Body of pancreas (tissue), 4 donors: ENCODE measurements at regions not wholly inside any gene's neighbourhood (a gene's known extent, or its start where the extent isn't known, plus 50 kb on each side); places are given as distances from the start of the nearest gene placed in this dataset.

Experiments used
- ATAC-seq: fragments of 150-250 bp; one replicate; pipeline ENCODE4 v1.9.1; 2016
- DNase-seq, 4 donors: peaks; one replicate each; pipeline ENCODE4 v3.0.0-alpha.2; 2019
- H3K27ac ChIP-seq, 4 donors: fragments of 200-600 bp; sonication (generic); 1 replicate in 3 of 4; 2 replicates in 1 of 4; pipeline versions ENCODE4 v1.5.1 to v1.6.1; 2016 to 2019; ENCODE audit warnings: mild to moderate bottlenecking in 1 of 4, mixed read lengths in 1 of 4, moderate library complexity in 1 of 4
- H3K27me3 ChIP-seq, 2 donors: fragments of 200-600 bp; sonication (generic); one replicate each; pipeline ENCODE4 v1.6.0; 2016; ENCODE audit warnings: mild to moderate bottlenecking in 1 of 2
- H3K36me3 ChIP-seq, 2 donors: fragments of 200-600 bp; sonication (generic); replicated peaks in 1 of 2; 2 replicates each; pipeline ENCODE4 v1.5.1; 2016; ENCODE audit warnings: low read depth in 2 of 2; ENCODE audit not compliant: insufficient read depth in 1 of 2
- H3K4me1 ChIP-seq: fragments of 200-600 bp; sonication (generic); one replicate; pipeline ENCODE4 v1.6.0; 2016
- H3K4me3 ChIP-seq, 2 donors: fragments of 200-600 bp; sonication (generic); 1 replicate in 1 of 2; 2 replicates in 1 of 2; pipeline ENCODE4 v1.5.1; 2016 to 2019
- H3K9me3 ChIP-seq, 3 donors: fragments of 200-600 bp; sonication (generic); 1 replicate in 2 of 3; 2 replicates in 1 of 3; pipeline ENCODE4 v1.5.1; 2016
- POLR2A ChIP-seq, 3 donors: fragments of 450-650 bp; IDR thresholded peaks; one replicate each; pipeline ENCODE4 v1.6.1; 2016; ENCODE audit warnings: antibody characterized with exemption in 3 of 3, mild to moderate bottlenecking in 2 of 3
- WGBS, 2 donors: methylation state at CpG; one replicate each; pipeline ENCODE4 v1.1.5; 2017; 5-methylcytosine and 5-hydroxymethylcytosine counted together
- intact Hi-C: fragments of 100-400 bp; cut with DNase I; formaldehyde crosslinking; loops from one replicate; pipeline ENCODE4 v1.15.1; 2023
- TF ChIP-seq, protein P1 (sequence below), 7 experiments: fragments of 450-650 bp in 4 of 7; fragments of 200-600 bp in 3 of 7; sonication (generic) in 3 of 7; IDR thresholded peaks; one replicate each; pipeline ENCODE4 v1.5.1; 2016 to 2019; ENCODE audit warnings: antibody characterized with exemption in 7 of 7

DNA sequence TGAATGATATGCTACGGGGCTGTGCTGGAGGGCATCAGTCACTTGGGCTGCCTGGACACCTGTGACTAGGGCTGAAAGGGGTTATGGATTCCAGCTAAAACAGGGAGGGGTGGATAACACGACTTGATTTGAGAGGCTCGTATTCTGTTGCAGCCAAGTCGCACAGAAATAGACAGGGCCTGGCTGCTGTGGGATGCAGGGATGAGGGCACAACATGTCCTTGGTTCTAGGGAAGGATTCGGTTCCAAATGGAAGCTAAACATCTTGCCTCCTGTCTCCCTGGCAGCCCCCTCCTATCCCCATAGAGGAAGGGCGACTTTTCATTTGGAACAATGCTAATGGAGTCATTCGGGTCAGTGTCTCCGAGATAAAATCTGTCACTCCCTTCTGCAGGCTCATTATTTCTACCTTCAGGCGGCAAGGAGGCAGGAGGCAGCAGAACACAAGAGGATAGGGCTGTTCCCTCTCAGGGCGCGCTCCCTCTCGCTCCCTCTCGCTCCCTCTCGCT is 433.8 kb upstream of the RBMS3 start:
- H3K36me3 ChIP-seq, result no peaks in the 10 kb centered on the region
- WGBS, 2 donors, result 55 to 58% methylated on average over 14 of the region's 14 CpGs
- intact Hi-C loops, result no loop called here
- ATAC-seq (no peak), DNase-seq (no peak)
- H3K27ac ChIP-seq, result no peak overlapping the region
- H3K27me3 ChIP-seq, result no peaks in the 10 kb centered on the region
- TF ChIP-seq, protein P1, sequence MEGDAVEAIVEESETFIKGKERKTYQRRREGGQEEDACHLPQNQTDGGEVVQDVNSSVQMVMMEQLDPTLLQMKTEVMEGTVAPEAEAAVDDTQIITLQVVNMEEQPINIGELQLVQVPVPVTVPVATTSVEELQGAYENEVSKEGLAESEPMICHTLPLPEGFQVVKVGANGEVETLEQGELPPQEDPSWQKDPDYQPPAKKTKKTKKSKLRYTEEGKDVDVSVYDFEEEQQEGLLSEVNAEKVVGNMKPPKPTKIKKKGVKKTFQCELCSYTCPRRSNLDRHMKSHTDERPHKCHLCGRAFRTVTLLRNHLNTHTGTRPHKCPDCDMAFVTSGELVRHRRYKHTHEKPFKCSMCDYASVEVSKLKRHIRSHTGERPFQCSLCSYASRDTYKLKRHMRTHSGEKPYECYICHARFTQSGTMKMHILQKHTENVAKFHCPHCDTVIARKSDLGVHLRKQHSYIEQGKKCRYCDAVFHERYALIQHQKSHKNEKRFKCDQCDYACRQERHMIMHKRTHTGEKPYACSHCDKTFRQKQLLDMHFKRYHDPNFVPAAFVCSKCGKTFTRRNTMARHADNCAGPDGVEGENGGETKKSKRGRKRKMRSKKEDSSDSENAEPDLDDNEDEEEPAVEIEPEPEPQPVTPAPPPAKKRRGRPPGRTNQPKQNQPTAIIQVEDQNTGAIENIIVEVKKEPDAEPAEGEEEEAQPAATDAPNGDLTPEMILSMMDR (IDR thresholded peaks at IDR 0.05), result no peak
- TF ChIP-seq POLR2A (IDR thresholded peaks at IDR 0.05), result no peak
- H3K9me3 ChIP-seq, result no peaks in the 10 kb centered on the region
- no peak overlapping the region for H3K4me3 ChIP-seq
- no peaks in the 10 kb centered on the region for H3K4me1 ChIP-seq

GRCh38 chr3:28847736-28848135 is 433.1 kb upstream of the RBMS3 start:
- no peak overlapping the region for H3K4me3 ChIP-seq
- WGBS, 2 donors, result 62 to 67% methylated on average over 4 of the region's 4 CpGs
- H3K36me3 ChIP-seq, result no peaks in the 10 kb centered on the region
- DNase-seq (no peak), ATAC-seq (no peak)
- intact Hi-C loops, result no loop called here
- TF ChIP-seq, protein P1 (IDR thresholded peaks at IDR 0.05), result no peak
- TF ChIP-seq POLR2A (IDR thresholded peaks at IDR 0.05), result no peak
- H3K27me3 ChIP-seq, result no peaks in the 10 kb centered on the region
- no peaks in the 10 kb centered on the region for H3K9me3 ChIP-seq
- no peaks in the 10 kb centered on the region for H3K4me1 ChIP-seq
- H3K27ac ChIP-seq, result no peak overlapping the region

DNA sequence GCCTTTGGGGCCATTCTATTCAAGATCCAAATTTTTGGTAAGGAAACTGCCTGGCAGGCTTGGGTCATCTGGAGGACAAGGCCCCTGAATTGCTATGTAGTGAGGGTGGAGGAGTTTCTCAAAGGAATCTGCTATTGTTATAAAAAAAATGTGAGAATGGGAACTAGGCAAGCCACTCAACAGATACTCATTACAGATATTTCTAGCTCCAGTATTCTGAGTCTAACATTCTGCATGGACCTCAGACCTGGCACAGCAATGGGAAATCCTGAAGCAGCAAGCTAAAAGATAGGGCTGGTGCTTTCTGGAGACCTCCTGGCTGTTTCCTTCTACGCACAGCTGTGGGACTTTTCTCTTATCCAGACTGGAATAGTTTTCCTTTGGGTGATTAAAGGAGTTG is 430.7 kb upstream of the RBMS3 start:
- WGBS, 2 donors, result 62 to 71% methylated on average over 1 of the region's 1 CpG
- no peak for DNase-seq
- TF ChIP-seq, protein P1 (IDR thresholded peaks at IDR 0.05), result no peak
- no peak for TF ChIP-seq POLR2A (IDR thresholded peaks at IDR 0.05)
- Histone ChIP-seq H3K9me3 (no peaks in the 10 kb centered on the region), H3K27me3 (no peaks in the 10 kb centered on the region), H3K4me3 (no peak overlapping the region), H3K36me3 (no peaks in the 10 kb centered on the region), H3K4me1 (no peaks in the 10 kb centered on the region), H3K27ac (no peak overlapping the region)
- intact Hi-C loops, result no loop called here
- ATAC-seq, result no peak

DNA sequence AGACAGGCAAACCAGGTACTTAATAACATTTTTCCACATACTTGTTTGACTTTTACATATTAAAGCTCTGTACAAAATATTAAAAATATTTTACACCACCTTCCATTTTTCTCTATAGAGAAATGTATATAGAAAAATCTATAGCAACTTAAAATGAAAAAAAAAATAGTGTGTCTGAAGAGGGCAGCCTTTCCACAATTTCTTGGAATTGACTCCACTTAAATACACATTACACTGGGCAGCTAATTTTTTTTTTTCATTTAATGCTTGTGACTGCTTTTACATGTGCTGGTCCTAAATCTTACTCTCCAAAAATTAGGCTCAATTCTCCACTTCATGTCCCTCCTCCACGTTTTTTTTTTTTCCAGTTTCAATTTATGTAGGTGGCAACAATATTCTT is 427.0 kb upstream of the RBMS3 start:
- no peaks in the 10 kb centered on the region for H3K4me1 ChIP-seq
- H3K27me3 ChIP-seq, result no peaks in the 10 kb centered on the region
- no peak for TF ChIP-seq POLR2A (IDR thresholded peaks at IDR 0.05)
- intact Hi-C loops, result no loop called here
- no peak for DNase-seq
- 14 to 21% methylated on average over 1 of the region's 1 CpG for WGBS, 2 donors
- H3K4me3 ChIP-seq, result no peak overlapping the region
- ATAC-seq, result no peak
- H3K27ac ChIP-seq, result no peak overlapping the region
- H3K36me3 ChIP-seq, result no peaks in the 10 kb centered on the region
- no peaks in the 10 kb centered on the region for H3K9me3 ChIP-seq

DNA sequence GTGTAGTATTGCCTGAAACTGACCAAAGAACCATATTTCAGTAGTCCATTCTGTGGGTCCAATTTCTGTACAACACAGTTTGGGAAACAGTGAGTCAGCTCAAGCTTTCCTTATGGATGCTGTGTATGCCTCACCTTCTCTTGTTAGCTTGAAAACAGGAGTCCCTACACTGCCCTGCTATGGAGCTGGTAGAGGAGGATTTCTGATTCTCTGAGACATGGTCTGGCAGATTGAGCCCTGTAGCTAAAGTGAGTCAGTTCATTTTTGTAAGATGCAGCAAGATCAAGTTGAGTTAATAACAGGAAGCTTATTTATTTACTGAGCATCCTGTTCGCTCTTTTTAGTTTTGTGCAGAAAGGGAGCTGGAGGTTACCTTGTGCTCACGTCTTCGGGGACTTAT is 424.1 kb upstream of the RBMS3 start:
- Histone ChIP-seq H3K27me3 (no peaks in the 10 kb centered on the region), H3K4me1 (no peaks in the 10 kb centered on the region), H3K27ac (no peak overlapping the region), H3K9me3 (no peaks in the 10 kb centered on the region), H3K4me3 (no peak overlapping the region), H3K36me3 (no peaks in the 10 kb centered on the region)
- intact Hi-C loops, result no loop called here
- 69 to 80% methylated on average over 3 of the region's 3 CpGs for WGBS, 2 donors
- TF ChIP-seq POLR2A (IDR thresholded peaks at IDR 0.05), result no peak
- DNase-seq, result no peak
- no peak for ATAC-seq

DNA sequence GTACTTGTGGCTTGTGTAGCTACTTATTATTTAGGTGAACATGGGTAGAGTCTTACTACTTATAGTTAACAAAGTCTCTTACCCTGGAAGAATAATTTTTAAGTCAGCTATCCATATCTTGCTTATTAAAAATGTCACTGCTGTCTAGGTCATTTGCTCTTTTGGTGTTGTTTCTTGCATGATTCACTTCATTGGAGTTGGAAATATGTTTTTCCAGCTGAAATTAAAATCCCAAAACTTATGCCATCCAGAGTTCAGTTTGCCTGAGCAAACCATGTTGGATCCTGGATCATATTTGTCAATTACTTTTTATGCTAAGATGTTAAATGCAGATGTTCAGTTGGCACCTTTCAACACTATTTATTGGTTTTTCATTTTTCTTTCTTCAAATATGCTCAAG is 421.0 kb upstream of the RBMS3 start:
- Histone ChIP-seq H3K4me3 (no peak overlapping the region), H3K4me1 (no peaks in the 10 kb centered on the region), H3K27ac (no peak overlapping the region), H3K36me3 (no peaks in the 10 kb centered on the region), H3K9me3 (no peaks in the 10 kb centered on the region), H3K27me3 (no peaks in the 10 kb centered on the region)
- TF ChIP-seq, protein P1 (IDR thresholded peaks at IDR 0.05), result no peak
- no peak for TF ChIP-seq POLR2A (IDR thresholded peaks at IDR 0.05)
- ATAC-seq, result no peak
- intact Hi-C loops, result no loop called here
- DNase-seq, result no peak
